ENCODE measurements at regions not wholly inside any gene's neighbourhood (a gene's known extent, or its start where the extent isn't known, plus 50 kb on each side); places are given as distances from the start of the nearest gene placed in this dataset.

DNA sequence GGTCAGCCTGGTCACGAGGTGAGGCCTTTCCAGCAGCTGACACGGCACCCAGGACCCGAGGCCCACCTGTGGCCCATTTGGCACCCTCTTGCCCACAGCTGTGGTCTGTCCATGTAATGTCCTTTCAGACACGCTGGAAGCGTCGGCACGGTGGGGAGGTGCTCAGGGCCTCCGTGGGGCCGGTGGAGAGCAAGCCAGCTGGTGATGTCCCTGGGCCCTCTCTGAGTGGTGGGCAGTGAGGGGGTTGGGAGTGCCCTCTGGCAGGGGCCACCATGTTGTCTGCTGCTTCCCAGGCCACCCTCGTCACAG lies 97.3 kb upstream of the ZNF469 start:
- peaks cover 4% of the 10 kb centered on the region for H3K9me3 ChIP-seq (ENCODE audit: low read depth)
- H3K4me3 ChIP-seq = no peak overlapping the region
- no peak for TF ChIP-seq EZH2 (IDR thresholded peaks at IDR 0.05)
- TF ChIP-seq, protein P1, sequence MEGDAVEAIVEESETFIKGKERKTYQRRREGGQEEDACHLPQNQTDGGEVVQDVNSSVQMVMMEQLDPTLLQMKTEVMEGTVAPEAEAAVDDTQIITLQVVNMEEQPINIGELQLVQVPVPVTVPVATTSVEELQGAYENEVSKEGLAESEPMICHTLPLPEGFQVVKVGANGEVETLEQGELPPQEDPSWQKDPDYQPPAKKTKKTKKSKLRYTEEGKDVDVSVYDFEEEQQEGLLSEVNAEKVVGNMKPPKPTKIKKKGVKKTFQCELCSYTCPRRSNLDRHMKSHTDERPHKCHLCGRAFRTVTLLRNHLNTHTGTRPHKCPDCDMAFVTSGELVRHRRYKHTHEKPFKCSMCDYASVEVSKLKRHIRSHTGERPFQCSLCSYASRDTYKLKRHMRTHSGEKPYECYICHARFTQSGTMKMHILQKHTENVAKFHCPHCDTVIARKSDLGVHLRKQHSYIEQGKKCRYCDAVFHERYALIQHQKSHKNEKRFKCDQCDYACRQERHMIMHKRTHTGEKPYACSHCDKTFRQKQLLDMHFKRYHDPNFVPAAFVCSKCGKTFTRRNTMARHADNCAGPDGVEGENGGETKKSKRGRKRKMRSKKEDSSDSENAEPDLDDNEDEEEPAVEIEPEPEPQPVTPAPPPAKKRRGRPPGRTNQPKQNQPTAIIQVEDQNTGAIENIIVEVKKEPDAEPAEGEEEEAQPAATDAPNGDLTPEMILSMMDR (IDR thresholded peaks at IDR 0.05) = no peak
- TF ChIP-seq EZH2phosphoT487 (IDR thresholded peaks at IDR 0.05) = no peak
- H3K27ac ChIP-seq = no peak overlapping the region
- no peak overlapping the region for H3K27ac Mint-ChIP-seq
- no peaks in the 10 kb centered on the region for H3K4me1 ChIP-seq
- no peak overlapping the region for H2AFZ ChIP-seq (replicated peaks)
- no peaks in the 10 kb centered on the region for H3K27me3 Mint-ChIP-seq (ENCODE audit: insufficient read depth, low read depth)
- H3K79me2 ChIP-seq (ENCODE audit: low read depth) = no peaks in the 10 kb centered on the region
- H3K36me3 ChIP-seq = no peaks in the 10 kb centered on the region
- no peaks in the 10 kb centered on the region for H4K20me1 ChIP-seq (ENCODE audit: low read depth)
- no peak overlapping the region for H3K4me3 Mint-ChIP-seq
- no peaks in the 10 kb centered on the region for H3K4me1 Mint-ChIP-seq
- H3K27me3 ChIP-seq = no peaks in the 10 kb centered on the region
- H3F3A ChIP-seq (ENCODE audit: low read depth) = no peaks in the 10 kb centered on the region
- H3K36me3 Mint-ChIP-seq = no peaks in the 10 kb centered on the region
- H3K9me3 Mint-ChIP-seq = peaks cover 24% of the 10 kb centered on the region
- no peak for DNase-seq (ENCODE audit: low spot score)
- H3K9ac ChIP-seq = no peak overlapping the region
- H3K4me2 ChIP-seq = no peak overlapping the region

DNA sequence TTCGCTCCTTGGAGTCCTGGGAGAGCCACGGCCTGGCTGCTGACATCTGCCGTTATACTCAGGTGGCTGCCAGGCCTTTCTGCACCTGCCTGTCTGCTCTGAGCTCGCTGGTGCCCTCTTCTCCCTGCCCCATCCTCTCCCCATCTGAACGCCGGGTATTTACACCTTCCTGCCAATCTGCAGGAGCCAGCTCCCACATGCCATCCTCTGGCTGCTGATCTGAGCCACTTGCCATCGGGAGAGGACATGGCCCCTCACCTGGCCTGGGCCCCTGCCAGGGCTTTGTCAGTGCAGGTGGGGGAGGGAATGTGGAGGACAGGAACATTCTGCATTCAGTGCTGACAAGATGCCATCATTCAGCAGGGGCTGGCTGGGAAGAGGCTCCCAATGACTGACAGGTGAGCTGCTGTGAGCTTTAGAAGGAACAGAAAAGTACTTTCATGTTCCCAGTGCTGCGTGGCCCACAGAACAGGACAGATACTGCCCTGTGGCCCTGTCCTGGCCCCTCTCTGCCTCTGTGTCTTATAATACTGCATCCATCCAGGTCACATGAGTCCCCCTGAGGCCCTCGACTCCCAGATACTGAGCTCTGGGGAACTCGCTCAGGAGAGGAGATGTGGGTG lies 96.3 kb upstream of the ZNF469 start:
- Histone ChIP-seq H3F3A (ENCODE audit: low read depth) (no peaks in the 10 kb centered on the region), H3K79me2 (ENCODE audit: low read depth) (no peaks in the 10 kb centered on the region), H3K27me3 (no peaks in the 10 kb centered on the region), H3K4me2 (no peak overlapping the region), H3K9ac (no peak overlapping the region), H3K4me3 (no peak overlapping the region), H3K4me1 (no peaks in the 10 kb centered on the region), H4K20me1 (ENCODE audit: low read depth) (no peaks in the 10 kb centered on the region), H2AFZ (replicated peaks) (no peak overlapping the region), H3K27ac (no peak overlapping the region), H3K36me3 (no peaks in the 10 kb centered on the region), H3K9me3 (ENCODE audit: low read depth) (peaks cover 4% of the 10 kb centered on the region)
- Mint-ChIP-seq H3K27ac (no peak overlapping the region), H3K4me3 (no peak overlapping the region), H3K36me3 (no peaks in the 10 kb centered on the region), H3K4me1 (no peaks in the 10 kb centered on the region), H3K9me3 (peaks cover 25% of the 10 kb centered on the region), H3K27me3 (ENCODE audit: insufficient read depth, low read depth) (peaks cover 2% of the 10 kb centered on the region)
- TF ChIP-seq, protein P1 (IDR thresholded peaks at IDR 0.05) = no peak
- TF ChIP-seq EZH2 (IDR thresholded peaks at IDR 0.05) (no peak), EZH2phosphoT487 (IDR thresholded peaks at IDR 0.05) (no peak)
- DNase-seq (ENCODE audit: low spot score) = no peak

DNA sequence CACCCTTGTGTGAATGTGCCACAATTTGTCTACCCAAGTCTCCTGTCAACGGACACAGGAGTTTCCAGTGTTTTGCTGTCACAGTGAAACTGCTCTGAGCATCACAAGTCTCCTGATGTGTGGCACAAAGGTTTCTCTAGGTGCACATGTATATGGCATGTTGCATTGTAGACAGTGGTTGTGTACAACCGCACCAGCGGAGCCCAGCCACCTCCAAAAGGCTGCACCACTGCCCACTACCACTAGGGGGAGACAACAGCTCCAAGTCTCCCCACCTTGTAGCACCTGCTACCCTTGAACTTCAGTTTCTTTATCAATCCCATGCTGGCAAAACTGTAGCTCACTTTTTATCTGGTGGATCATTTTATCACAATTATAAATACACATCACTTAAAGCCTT lies 95.5 kb upstream of the ZNF469 start:
- Histone ChIP-seq H3F3A (ENCODE audit: low read depth) (no peaks in the 10 kb centered on the region), H3K27me3 (no peaks in the 10 kb centered on the region), H3K9ac (no peak overlapping the region), H3K27ac (no peak overlapping the region), H3K79me2 (ENCODE audit: low read depth) (no peaks in the 10 kb centered on the region), H3K4me1 (no peaks in the 10 kb centered on the region), H3K4me3 (no peak overlapping the region), H4K20me1 (ENCODE audit: low read depth) (no peaks in the 10 kb centered on the region), H3K9me3 (ENCODE audit: low read depth) (peaks cover 4% of the 10 kb centered on the region), H2AFZ (replicated peaks) (no peak overlapping the region), H3K4me2 (no peak overlapping the region), H3K36me3 (no peaks in the 10 kb centered on the region)
- H3K27ac Mint-ChIP-seq = no peak overlapping the region
- DNase-seq (ENCODE audit: low spot score) = no peak
- H3K27me3 Mint-ChIP-seq (ENCODE audit: insufficient read depth, low read depth) = peaks cover 2% of the 10 kb centered on the region
- H3K9me3 Mint-ChIP-seq = peaks cover 18% of the 10 kb centered on the region
- no peak overlapping the region for H3K4me3 Mint-ChIP-seq
- H3K36me3 Mint-ChIP-seq = no peaks in the 10 kb centered on the region
- TF ChIP-seq, protein P1 (IDR thresholded peaks at IDR 0.05) = peak; percentile 47
- no peak for TF ChIP-seq EZH2phosphoT487 (IDR thresholded peaks at IDR 0.05)
- no peaks in the 10 kb centered on the region for H3K4me1 Mint-ChIP-seq
